ENCODE measurements at regions not wholly inside any gene's neighbourhood (a gene's known extent, or its start where the extent isn't known, plus 50 kb on each side); places are given as distances from the start of the nearest gene placed in this dataset.

DNA sequence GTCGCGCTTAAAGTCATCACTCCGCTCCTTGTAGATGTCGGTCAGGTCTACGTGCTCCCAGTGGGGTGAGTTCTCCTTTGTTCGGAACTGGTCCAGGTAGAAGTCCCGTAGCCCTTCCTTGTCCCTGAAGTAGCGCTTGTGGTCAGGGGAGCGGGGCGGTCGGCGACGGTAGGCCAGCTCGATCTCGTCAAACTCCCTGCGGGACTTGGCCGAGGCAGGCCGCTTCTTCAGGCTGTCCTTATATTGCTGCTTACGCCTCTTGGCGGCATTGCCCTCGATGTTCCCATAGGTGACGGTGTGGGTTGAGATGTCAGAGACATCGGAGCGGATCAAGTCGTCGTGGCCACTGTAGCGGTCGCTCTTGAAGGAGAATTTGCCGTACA lies 367.2 kb downstream of the EMP1 start:
- no peaks in the 10 kb centered on the region for H3K9me3 ChIP-seq (replicated peaks in 1 of 3)
- H3K4me1 ChIP-seq (replicated peaks in 1 of 2) = no peaks in the 10 kb centered on the region
- intact Hi-C loops (cut with DNase I) = no loop called here
- no peaks in the 10 kb centered on the region for H3K36me3 ChIP-seq (replicated peaks in 1 of 2)
- no peaks in the 10 kb centered on the region for H3K27me3 ChIP-seq
- H3K27ac ChIP-seq = no peak overlapping the region
- DNase-seq = no peak
- no peak for TF ChIP-seq POLR2A (IDR thresholded peaks at IDR 0.05)
- TF ChIP-seq CTCF (IDR thresholded peaks at IDR 0.05) = no peak
- 94 to 96% (median 95%) methylated on average over 26 to 29 of the region's 29 CpGs for WGBS, 4 donors
- H3K4me3 ChIP-seq = no peak overlapping the region

DNA sequence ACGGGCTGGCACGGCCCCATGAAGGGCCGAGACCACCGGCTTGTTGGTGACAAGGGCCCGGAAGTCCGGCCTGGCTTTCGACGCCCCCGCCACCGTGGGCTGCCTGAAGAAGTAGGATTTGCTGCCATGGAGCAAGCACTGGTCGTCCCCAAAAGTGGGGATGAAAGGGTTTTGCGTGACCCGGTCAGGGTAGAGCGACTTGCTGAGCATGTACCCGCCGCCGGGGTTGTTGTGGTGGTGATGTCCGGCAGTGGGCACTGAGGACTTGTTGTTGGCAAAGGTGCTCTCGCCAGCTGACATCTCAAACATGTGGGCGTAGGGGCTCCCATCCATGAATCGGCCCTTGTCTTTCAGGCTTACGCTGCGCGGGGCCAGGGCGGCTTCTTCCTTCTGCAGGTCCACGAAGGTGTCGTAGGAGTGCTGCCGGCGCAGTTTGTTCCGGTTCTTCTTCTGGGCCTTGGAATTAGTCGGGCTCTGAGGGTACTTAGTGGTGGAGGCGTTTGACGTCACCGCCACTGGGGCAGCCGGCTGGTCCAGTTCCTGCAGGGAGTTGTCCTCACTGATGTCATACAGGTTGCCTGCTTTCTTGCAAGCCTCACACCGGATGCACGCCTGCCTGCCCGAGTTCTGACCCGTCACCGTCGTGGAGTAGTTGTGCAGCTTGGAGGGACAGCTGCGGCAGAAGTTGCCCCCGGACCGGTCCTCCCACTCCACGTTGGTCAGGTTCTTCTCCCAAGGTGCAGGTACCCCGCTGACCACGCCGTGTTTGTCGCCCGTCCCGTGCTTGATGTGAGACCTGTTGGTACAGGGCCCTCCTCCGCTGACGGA lies 366.6 kb downstream of the EMP1 start:
- intact Hi-C loops (cut with DNase I) = no loop called here
- TF ChIP-seq CTCF (IDR thresholded peaks at IDR 0.05) (no peak), POLR2A (IDR thresholded peaks at IDR 0.05) (no peak)
- Histone ChIP-seq H3K9me3 (replicated peaks in 1 of 3) (no peaks in the 10 kb centered on the region), H3K36me3 (replicated peaks in 1 of 2) (no peaks in the 10 kb centered on the region), H3K4me3 (no peak overlapping the region), H3K27me3 (no peaks in the 10 kb centered on the region), H3K27ac (no peak overlapping the region), H3K4me1 (replicated peaks in 1 of 2) (no peaks in the 10 kb centered on the region)
- DNase-seq = peak in 1 of 7 donors; percentile 14
- WGBS, 4 donors = 89 to 92% (median 91%) methylated on average over 31 to 53 of the region's 53 CpGs

GRCh38 chr12:13561923-13562322 lies 365.4 kb downstream of the EMP1 start:
- no peak for DNase-seq
- 73 to 79% (median 75%) methylated on average over 4 of the region's 4 CpGs for WGBS, 4 donors
- H3K4me3 ChIP-seq = no peak overlapping the region

More at GRCh38 chr12:13561923-13562322, 365.4 kb downstream of the EMP1 start:
- TF ChIP-seq CTCF (IDR thresholded peaks at IDR 0.05) (no peak), POLR2A (IDR thresholded peaks at IDR 0.05) (no peak)
- Histone ChIP-seq H3K27me3 (no peaks in the 10 kb centered on the region), H3K4me1 (replicated peaks in 1 of 2) (no peaks in the 10 kb centered on the region), H3K9me3 (replicated peaks in 1 of 3) (no peaks in the 10 kb centered on the region), H3K36me3 (replicated peaks in 1 of 2) (no peaks in the 10 kb centered on the region), H3K27ac (no peak overlapping the region)
- intact Hi-C loops (cut with DNase I) = no loop called here
